GM21423 (cell line): ENCODE measurements at regions not wholly inside any gene's neighbourhood (a gene's known extent, or its start where the extent isn't known, plus 50 kb on each side); places are given as distances from the start of the nearest gene placed in this dataset.

Experiments
- ATAC-seq: cut with Tn5 transposase; IDR thresholded peaks from one replicate; pipeline ENCODE4 v1.9.1; 2021; ENCODE audit warnings: mild to moderate bottlenecking, moderate library complexity; ENCODE audit not compliant: unreplicated experiment

DNA sequence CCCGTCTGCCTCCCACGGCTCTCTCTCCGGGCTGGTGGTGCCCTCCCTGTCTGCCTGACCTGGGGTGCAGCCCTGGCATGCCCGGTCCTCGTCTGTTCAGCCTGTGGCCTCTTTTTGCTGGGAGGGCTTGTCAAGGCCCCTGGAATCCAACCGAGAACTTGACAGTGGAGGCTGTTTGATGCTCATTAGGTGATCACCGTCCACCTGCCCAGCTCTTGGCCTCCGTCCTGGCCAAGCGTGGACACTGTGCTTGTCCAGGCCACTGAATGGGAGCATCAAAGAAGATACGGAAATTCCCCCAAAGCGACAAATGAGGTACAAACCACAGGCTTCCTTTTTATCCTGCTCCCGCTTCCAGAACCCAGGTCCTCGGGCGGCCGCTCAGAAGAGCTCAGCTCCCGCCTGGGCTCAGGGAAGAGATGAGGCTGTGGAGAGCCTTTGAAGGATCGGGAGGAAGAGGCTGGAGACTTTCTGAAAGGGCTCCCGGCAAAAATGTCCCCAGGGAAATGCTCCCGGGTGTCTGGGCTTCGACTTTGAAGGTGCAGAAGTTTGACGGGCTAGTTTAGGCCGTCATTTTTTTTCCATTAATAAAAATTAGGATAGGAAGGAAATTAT lies 1273.9 kb downstream of the BRD1 start:
- ATAC-seq: no peak

- ATAC-seq: no peak
These were observed 1274.6 kb downstream of the BRD1 start for GRCh38 chr22:48553119-48553518.

- ATAC-seq: no peak
These were observed 1275.9 kb downstream of the BRD1 start for GRCh38 chr22:48551716-48552268.

DNA sequence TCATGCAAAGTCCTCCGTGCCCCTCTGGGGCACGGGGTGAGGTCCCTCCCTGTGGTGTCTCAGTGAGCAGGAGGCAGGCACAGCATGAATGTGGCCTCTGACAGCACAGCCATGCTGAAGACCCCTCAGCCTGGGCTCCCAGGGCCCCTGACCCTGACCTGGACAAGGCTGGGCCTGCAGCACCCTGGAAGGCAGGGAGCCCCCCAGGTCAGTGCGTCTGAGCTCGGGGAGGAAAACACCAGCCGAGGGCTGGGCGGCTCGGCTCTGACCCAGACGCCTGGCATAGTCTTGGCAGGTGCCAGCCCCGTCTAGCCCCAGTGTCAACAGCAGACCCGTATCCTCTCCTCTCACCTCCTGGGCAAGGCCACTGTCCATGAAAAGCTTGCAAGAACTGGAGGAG lies 1276.6 kb downstream of the BRD1 start:
- no peak for ATAC-seq

GRCh38 chr22:48548391-48548790 lies 1279.3 kb downstream of the BRD1 start:
- ATAC-seq: no peak

DNA sequence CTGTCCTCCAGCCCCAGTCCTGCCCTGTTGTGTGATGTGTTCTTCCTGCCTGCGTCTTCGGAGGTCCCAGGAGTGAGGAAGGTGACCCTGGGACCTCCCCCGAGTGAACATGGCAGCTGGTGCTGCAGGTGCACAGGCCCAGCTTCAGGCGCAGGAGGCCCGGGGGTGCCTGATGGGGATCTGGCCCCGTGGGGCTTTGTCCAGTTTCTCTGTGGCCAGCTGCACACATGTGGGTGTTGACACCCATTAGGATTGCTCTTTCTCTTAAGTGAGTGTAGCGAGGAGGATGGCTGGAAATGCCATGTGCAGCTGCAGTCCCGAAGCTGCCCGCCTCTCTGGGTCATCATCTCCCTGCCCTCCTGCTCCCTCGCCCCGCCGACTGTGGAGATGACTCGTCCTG lies 1279.7 kb downstream of the BRD1 start:
- no peak for ATAC-seq

GRCh38 chr22:48546653-48547424 lies 1280.8 kb downstream of the BRD1 start:
- no peak for ATAC-seq

- no peak for ATAC-seq
These were observed 1281.7 kb downstream of the BRD1 start for GRCh38 chr22:48545987-48546386.

DNA sequence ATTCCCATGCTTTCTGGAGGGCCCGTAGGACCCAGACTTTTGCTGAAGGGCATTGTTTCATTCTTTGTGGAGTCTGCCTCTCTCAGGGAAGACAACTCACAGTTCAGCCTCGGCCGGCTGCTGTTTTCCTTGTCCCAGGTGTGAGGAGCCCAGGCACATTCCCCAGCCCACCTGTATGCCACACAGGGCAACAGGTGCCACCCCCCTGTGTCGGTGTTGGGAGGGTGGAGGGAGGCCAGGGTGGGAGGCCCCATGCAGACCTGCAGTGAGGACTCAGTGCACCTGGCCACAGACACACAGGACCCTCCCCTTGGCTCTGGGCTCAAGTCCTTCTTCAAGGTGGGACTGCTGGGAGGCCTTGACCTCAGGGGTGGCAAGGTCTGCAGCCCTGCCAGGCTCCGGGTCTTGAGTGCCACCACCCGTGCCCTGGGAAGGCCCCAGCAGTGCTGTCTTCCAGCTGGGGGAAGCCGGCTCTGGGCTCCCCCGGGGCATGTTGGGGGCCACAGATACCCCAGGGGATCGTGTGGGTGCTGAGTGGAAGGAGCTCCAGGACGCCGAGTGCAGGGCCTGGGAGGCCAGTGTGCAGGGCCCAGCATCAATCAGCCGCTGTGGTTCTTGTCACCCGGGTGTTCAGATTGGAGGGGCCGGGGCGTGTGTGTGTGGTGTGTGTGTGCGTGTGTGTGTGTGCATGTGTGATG lies 1286.1 kb downstream of the BRD1 start:
- ATAC-seq: no peak

- no peak for ATAC-seq
These were observed 1288.4 kb downstream of the BRD1 start for GRCh38 chr22:48539261-48539660.

- no peak for ATAC-seq
These were observed 1289.3 kb downstream of the BRD1 start for GRCh38 chr22:48538291-48538820.

DNA sequence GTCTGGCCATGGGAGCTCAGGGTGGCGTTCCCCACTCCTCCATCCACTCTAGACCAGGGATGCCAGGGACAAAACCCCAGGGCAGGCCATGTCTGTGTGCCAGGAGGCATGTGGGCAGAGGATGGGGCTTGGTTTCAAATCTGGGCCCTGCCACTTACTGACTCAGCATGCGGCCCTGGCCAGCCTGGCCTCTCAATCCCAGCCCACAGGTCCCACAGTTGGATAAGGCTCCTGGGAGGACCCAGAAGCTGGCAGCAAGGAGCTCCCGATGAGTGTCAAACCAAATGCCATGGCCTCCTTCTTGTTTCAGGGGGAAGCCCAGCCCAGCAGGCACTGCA lies 1290.4 kb downstream of the BRD1 start:
- ATAC-seq: no peak

DNA sequence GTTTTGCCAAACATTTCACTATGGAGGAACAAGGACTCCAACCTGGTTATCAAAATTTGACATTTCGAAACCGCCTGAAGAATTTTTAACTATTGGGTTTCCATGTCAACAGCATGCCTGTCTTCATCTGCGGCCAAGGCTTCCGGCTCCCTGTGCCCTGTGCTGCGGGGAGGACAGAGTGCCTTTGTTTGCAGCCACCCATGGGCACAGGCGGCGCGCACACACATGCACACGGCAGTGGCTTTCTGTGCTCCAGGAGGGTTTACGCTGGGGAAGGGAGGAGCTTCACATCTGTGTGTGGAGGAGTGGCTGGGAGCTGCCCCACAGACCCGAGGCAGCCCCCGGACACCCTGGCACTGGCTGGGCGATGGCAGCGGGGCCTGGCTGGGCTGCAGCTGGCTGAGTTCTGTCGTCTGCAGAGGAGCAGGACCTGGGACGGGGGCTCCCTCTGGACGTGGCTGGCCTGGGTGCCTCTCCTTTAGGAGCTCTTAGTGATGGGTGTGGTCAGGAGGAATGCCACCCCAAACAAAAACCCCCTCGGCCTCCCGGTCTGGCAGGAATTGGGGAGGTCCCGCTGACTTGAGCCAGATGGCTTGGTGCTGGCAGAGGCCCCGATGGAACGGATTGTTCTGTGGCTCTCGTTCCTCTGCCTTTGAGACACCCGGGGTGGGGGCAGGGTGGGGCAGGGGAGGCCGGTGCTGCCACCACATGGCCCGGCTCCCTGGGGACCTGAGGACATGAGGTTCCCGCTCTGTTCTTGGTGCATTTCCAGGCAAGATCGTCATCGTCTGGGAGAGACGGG lies 1290.9 kb downstream of the BRD1 start:
- no peak for ATAC-seq

DNA sequence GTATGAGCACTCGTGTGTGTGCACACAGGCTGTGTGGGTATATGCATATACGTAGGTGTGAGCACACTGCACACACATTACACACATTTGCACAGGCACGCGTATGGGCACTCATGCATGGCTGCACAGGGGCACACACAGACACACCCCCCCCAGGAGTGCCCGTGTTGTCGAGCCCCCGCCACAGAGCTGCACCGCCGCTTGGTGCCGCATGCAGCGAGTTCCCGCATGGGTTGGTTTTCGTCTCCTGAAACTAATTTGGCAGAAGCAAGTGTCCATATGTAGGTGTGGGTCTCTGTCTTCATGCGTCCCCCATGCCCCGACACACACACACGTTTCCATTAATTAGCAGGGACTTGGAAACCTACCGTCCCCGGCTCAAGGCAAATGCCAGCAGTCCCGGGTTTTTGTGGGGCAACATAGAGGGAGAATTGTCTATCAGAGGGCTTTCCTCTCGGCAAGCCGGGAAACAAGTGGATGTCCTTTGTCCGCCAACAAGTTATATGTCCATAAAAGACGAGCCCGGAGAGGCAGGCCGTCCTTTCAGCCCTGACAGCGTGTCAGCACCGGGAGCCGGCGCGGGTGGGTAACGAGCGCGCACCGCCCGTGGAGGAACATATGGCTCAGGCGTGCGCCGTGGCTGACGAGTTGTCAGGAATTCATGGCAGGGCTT lies 1291.7 kb downstream of the BRD1 start:
- ATAC-seq: no peak

- ATAC-seq: no peak
These were observed 1293.2 kb downstream of the BRD1 start for GRCh38 chr22:48534395-48534958.

- ATAC-seq: no peak
These were observed 1294.7 kb downstream of the BRD1 start for GRCh38 chr22:48532986-48533385.

DNA sequence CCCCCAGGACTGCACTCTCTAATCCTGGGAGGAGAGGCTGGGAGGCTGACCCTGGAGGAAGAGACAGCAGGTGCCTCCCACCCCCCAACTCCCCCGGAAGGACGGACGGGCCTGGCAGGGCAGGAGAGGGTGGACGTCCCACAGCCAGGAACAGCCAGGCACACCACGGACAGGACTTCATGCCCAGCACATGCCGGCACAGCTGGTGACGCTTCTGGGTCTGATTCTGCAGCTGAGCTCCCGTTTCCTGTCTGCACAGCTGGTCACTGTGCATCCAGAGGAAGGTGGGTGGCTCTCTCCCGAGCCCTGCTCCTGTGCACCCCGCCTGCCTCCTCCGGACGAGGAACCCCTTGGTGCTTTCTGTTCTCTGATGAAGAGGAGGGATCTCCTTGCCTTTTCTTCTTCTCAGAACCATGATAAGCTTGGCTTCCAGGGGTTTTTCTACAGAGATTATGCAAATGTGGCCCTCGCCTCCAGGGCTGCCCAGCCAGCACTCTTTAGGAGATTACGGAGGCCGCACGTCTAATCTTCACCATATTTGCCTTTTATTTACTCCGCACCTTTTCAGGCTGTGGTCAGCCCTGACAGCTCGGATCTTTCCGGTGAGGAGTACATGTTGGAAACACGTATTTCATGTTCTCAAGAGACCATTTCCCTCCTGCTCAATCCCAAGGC lies 1295.8 kb downstream of the BRD1 start:
- ATAC-seq: no peak

DNA sequence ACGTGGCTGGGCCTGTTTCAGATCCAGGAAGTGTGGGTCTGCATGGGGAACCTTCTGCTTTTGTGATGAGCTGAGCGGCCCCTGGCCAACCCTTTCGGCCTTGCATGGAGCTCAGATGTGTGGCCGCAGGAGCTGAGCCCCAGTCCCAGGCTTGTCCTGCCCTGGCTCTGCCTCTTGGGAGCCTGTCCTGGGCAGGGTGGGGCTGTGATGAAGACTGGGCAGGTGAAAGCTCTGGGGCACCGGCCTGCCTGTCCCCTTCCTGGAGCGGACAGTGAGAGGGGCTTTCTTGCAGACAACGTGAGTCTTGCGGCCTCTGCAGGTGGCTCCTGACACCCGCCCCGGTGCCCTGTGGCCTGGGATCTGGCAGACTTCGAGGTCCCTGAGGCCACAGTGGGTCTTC lies 1296.6 kb downstream of the BRD1 start:
- ATAC-seq: no peak

DNA sequence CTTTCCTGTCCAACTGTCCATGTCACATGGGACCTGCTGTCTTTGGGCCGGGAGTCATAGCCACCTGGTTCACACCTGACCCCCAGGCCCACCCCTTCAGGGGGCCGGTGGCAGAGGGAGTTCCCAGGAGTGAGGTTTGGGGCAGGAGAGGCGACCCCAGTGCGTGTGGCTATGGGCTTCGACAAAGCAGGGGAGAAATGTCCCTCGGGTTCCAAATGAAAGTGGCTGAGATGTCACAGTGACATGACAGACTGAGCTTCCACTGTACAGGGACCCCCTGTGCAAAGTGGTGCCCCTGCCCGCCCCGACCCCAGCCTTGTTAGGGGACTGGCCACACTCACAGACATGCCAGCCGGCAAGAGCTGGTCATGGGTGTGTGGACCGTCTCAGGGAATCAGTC lies 1297.0 kb downstream of the BRD1 start:
- no peak for ATAC-seq
